ENCODE measurements at regions not wholly inside any gene's neighbourhood (a gene's known extent, or its start where the extent isn't known, plus 50 kb on each side); places are given as distances from the start of the nearest gene placed in this dataset.
A peak's percentile ranks its signal among the peaks of the same experiment; 100 is the strongest.

GRCh38 chr10:58970160-58970915, 206.1 kb upstream of the PHYHIPL start:
- no peak for DNase-seq (ENCODE audit: low spot score)

- no peak for DNase-seq (ENCODE audit: low spot score)
Measured at GRCh38 chr10:58971211-58971610, 205.2 kb upstream of the PHYHIPL start.

DNA sequence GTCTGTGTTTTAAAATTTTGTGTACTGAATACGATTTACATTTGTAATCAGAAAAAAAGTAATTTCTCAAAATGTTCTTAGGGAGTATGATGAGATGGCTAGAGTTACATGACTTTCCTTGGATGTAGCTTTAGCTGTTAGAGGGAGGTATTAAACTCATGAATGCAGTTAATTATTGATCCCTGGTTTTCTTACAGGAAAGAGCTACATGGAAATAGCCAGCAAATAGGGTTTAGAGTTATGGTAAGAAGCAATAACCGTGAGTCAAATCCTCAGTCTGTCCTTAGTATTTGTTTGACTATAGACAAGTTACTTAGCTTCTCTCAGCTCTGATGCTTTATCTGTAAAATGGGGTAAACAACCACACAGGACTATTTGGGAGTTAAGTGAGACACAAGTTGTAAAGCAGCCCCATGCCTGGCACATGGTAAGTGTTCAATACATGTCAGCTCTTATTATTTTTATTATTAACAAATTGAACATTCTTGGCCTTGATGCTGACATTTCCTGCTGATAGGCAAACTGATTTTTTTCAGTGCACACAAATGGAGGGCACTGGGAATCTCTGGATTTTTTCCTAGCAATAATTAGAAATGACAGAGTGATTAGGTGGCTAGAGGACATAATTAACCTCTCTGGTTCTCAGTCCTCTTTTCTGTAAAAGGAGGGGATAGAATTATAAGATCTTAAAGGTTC, 204.5 kb upstream of the PHYHIPL start:
- no peak for DNase-seq (ENCODE audit: low spot score)

DNA sequence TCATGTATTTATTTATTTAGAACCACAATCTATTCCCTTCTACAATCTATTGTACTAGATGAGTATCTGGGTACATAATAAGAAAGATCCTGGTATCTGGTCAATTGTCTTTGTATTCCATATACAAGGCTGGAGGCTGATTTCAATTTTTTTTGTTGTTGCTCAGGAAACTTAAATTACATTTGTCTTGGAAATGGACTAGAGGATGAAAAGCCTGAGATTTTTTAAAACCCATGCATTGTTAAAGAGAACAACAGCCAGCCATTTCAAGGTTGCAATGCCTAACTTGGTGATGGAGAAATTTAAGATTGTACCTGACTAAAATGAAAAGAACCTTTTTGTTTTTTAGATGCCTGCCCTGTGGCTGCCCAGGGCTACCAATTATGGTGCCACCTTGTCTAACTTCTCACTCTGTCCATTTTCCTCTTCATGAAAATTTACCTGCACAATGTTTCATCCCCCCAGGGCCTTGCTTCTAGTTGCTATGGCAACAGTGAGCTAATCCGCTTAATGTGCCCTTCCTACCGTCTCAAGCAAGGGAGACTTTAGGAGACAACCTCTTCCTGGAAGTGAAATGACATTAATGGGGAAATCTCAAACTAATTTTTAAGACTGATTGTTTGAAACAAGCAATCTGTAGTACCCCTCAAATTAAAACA, 203.7 kb upstream of the PHYHIPL start:
- DNase-seq (ENCODE audit: low spot score), result no peak

DNA sequence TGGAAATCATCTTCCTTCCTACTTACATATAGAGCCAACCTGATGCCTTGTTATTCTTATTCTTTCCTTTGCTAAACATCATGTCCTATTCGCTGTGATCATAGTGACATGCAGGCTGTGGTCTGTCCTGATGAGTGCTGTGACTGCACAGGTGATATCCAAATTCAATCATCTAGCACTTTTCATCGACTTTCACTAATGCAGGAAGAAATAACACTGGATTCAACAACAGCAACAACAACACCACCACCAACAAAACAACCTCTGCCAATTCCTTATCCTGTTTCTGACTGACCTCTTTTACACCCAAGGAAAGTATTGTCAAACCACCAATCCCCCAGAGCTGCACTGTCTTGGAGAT, 203.2 kb upstream of the PHYHIPL start:
- DNase-seq (ENCODE audit: low spot score), result no peak

DNA sequence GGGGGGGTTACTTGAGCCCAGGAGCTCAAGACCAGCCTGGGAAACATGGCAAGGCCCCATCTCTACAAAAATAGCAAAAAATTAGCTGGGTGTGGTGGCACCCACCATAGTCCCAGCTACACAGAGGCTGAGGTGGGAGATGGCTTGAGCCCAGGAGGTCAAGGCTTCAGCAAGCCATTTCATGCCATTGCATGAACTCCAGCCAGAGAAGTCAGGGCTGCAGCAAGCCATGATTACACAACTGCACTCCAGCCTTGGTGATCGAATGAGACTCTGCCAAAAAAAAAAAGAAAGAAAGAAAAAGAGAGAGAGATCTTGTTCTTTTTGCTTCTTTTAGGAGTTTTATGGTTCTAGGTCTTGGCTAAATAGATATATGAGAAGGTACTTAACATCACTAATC, 200.2 kb upstream of the PHYHIPL start:
- DNase-seq (ENCODE audit: low spot score), result no peak

DNA sequence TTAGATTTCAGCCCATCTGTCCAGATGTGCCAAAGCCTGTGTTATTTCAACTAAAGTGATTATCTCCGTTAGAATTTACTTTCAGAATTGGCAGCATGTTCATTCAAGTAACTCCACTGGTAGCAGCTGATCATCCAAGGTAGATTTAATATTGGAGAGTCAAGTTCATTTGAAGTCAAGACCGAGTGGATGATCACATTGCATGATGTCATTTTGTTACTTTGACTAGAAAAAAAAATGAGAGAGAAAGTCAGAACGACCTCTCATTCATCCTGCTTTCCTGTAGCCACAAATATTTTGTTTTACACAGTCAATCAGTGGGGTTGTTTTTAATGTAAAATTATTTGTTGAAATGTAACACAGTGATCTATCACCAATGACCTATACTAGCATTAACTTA, 196.7 kb upstream of the PHYHIPL start:
- no peak for DNase-seq (ENCODE audit: low spot score)

GRCh38 chr10:58980826-58981415, 195.5 kb upstream of the PHYHIPL start:
- no peak for DNase-seq (ENCODE audit: low spot score)

GRCh38 chr10:58981846-58982245, 194.6 kb upstream of the PHYHIPL start:
- no peak for DNase-seq (ENCODE audit: low spot score)

- no peak for DNase-seq (ENCODE audit: low spot score)
Measured at GRCh38 chr10:58982470-58983239, 193.8 kb upstream of the PHYHIPL start.

DNA sequence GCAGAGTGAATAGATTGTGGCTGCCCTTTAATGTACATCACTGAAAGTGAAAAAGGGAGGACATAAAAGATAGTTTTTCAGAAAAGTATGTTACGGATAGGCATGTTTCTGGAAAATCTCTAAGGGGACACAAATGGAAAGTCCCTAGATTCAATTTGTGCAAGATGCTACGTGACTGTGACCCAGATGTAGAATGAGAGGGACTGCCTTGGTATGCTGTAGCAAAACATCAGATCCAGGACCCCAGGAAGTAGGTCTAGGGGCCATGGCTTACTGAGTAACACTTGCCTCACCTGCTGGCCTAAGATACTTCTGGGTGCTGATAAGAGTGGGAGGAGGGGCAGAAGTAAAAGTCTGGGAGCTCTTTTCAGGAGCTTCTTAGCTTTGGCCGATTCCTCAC, 191.2 kb upstream of the PHYHIPL start:
- peak; percentile 18 for DNase-seq (ENCODE audit: low spot score)

GRCh38 chr10:58989486-58990039, 186.9 kb upstream of the PHYHIPL start:
- DNase-seq (ENCODE audit: low spot score), result no peak

DNA sequence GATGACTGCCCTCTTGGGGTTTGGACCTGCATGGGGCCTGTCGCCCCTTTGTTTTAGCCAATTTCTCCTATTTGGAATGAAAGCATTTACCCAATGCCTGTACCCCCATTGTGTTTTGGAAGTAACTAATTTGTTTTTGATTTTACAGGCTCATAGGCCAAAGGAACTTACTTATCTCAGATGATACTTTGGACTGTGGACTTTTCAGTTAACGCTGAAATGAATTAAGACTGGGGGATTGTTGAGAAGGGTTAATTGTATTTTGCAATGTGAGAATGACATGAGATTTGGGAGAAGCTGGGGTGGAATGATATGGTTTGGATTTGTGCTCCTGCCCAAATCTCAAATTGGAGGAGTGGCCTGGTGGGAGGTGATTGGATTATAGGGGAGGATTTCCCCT, 185.8 kb upstream of the PHYHIPL start:
- DNase-seq (ENCODE audit: low spot score), result no peak

DNA sequence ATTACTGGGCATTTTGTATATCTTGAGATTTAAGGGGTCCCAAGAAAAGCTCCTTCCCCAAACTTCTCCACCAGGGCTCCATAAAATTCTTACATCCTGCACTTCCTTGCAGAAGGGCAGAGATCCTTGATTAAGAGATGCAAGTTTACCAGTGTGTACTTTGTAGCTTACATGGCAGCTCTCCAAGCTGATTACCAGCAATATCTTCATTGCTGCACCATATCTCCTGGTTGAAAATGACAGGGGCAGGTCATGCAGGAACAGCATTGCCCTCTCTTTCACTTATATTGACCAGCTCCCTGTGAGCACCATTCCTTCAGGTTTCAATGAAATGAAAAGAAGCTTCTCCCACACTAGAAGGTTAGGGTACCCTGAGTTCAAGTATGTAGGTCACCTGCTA, 184.6 kb upstream of the PHYHIPL start:
- no peak for DNase-seq (ENCODE audit: low spot score)

GRCh38 chr10:58992830-58993460, 183.5 kb upstream of the PHYHIPL start:
- DNase-seq (ENCODE audit: low spot score), result peak; percentile 79

- peak; percentile 95 for DNase-seq (ENCODE audit: low spot score)
Measured at GRCh38 chr10:58993480-58994221, 182.8 kb upstream of the PHYHIPL start.

DNA sequence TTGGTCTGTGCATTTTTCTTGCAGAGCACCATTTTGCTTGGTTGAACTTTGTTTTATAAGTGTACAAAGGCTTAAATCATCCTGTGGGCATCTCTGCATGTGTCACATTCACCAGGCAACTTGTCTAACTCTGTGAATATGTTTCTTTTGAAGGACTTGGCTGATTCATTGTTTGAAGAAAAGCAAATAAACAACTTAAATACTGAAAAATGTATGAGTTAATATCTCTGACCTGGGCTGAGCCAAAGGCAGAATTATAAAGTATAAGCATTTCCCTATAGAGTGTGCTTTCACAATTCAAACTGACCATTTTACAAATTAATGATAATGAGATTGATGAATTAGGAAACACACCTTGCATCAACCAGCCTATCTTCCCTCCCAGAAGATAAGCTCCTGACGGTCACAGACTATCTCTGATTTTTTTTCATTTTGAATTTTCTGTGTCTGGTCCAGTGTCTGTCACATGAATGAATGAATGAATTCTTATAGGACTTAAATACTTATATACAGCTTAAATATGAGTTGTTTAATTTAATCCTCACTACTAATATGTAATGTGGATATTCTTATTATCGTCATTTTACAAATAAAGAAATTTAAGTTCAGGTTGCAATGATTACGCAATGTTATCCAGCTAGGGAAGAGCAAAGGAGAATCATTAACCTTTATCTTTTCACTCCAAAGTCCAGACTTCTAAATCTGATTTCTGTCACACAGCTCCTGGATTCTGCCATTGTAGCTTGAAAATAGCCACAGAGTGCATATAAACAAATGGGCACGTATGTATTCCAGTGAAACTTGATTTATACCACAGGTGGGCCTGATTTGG, 182.0 kb upstream of the PHYHIPL start:
- DNase-seq (ENCODE audit: low spot score), result no peak

- no peak for DNase-seq (ENCODE audit: low spot score)
Measured at GRCh38 chr10:58995058-58995596, 181.3 kb upstream of the PHYHIPL start.

DNA sequence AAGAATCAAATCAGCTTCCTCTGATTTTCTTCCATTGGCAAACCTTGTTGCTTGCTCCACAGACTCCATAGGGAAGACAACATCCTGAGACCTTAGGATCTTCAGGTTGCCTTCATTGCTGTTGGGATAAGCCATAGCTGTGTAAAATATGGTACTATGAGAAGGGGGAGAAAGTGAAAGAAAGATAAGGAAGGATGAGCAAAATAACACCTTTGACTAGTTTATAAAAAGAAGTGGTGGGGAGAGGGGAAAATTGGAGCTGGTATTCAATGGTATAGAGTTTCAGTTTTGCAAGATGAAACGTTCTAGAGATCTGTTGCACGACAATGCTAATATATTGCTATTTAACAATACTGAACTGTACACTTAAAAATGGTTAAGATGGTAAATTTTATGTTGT, 180.4 kb upstream of the PHYHIPL start:
- DNase-seq (ENCODE audit: low spot score), result no peak
